ENCODE measurements at regions not wholly inside any gene's neighbourhood (a gene's known extent, or its start where the extent isn't known, plus 50 kb on each side); places are given as distances from the start of the nearest gene placed in this dataset.

DNA sequence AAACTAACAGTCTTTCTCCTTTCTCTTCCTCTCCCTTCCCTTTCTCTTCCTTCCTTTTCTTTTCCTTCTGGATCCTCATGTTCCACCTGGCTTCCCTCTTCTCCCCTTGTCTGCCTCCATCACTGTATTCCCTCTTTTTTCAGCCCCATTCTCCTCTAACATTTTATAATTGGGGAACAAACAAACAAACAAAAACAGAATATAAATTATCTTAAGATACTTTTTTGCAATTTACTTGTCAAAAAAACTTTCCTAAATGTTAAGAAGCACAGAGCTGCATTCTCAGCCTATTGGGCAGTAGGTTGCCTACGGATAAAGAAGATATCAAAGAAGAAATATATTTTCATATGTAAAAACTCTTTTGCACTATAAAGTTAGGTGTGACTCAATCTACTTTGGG is 1382.2 kb upstream of the MIR17HG start:
- Histone ChIP-seq H3K4me1 (ENCODE audit: control insufficient read depth in 4 of 4, insufficient read depth in 4 of 4, low read length in 3 of 4) (no peaks in the 10 kb centered on the region), H3K27ac (ENCODE audit: low read depth in 1 of 2, low read length in 2 of 2) (no peak overlapping the region), H3K4me3 (ENCODE audit: low read depth in 1 of 3, low read length in 3 of 3) (no peak overlapping the region), H3K9me3 (ENCODE audit: control insufficient read depth in 4 of 4, low read length in 3 of 4) (no peaks in the 10 kb centered on the region), H3K27me3 (ENCODE audit: control insufficient read depth in 4 of 4, insufficient read depth in 4 of 4, low read length in 3 of 4) (no peaks in the 10 kb centered on the region), H3K36me3 (ENCODE audit: control insufficient read depth in 4 of 4, insufficient read depth in 3 of 4, low read depth in 1 of 4, low read length in 3 of 4) (no peaks in the 10 kb centered on the region), H3K9ac (ENCODE audit: low read depth in 1 of 2, low read length in 2 of 2) (no peak overlapping the region)
- DNase-seq (ENCODE audit: low spot score): no peak
- WGBS: 63% methylated on average over 1 of the region's 1 CpG
- TF ChIP-seq HNF4A (conservative IDR thresholded peaks at IDR 0.05): no peak
- no peak for TF ChIP-seq RAD21 (IDR thresholded peaks at IDR 0.05)
- TF ChIP-seq CTCF (IDR thresholded peaks at IDR 0.05; ENCODE audit: low read depth, low read length, missing input control): no peak
- TF ChIP-seq TAF1 (conservative IDR thresholded peaks at IDR 0.05): no peak
- no peak for TF ChIP-seq RXRA (IDR thresholded peaks at IDR 0.05)
- TF ChIP-seq YY1 (IDR thresholded peaks at IDR 0.05): no peak
- no peak for TF ChIP-seq FOXA1 (IDR thresholded peaks at IDR 0.05)
- no peak for TF ChIP-seq ZBTB33 (IDR thresholded peaks at IDR 0.05)
- no peak for TF ChIP-seq GABPA (IDR thresholded peaks at IDR 0.05 in 1 of 2, conservative IDR thresholded peaks at IDR 0.05 in 1 of 2)
- no peak for TF ChIP-seq NR2F2 (IDR thresholded peaks at IDR 0.05)

GRCh38 chr13:89966524-89966923 is 1381.0 kb upstream of the MIR17HG start:
- no peak for TF ChIP-seq NR2F2 (IDR thresholded peaks at IDR 0.05)
- TF ChIP-seq FOXA1 (IDR thresholded peaks at IDR 0.05): no peak
- no peak for TF ChIP-seq GABPA (IDR thresholded peaks at IDR 0.05 in 1 of 2, conservative IDR thresholded peaks at IDR 0.05 in 1 of 2)
- no peak for TF ChIP-seq YY1 (IDR thresholded peaks at IDR 0.05)
- TF ChIP-seq HNF4G (IDR thresholded peaks at IDR 0.05): no peak
- no peak for TF ChIP-seq RXRA (IDR thresholded peaks at IDR 0.05)
- TF ChIP-seq, protein P1, sequence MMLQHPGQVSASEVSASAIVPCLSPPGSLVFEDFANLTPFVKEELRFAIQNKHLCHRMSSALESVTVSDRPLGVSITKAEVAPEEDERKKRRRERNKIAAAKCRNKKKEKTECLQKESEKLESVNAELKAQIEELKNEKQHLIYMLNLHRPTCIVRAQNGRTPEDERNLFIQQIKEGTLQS (IDR thresholded peaks at IDR 0.05): no peak
- no peak for TF ChIP-seq JUND (IDR thresholded peaks at IDR 0.05)
- no peak for TF ChIP-seq RAD21 (IDR thresholded peaks at IDR 0.05)
- no peak for TF ChIP-seq MAX (IDR thresholded peaks at IDR 0.05)
- TF ChIP-seq TAF1 (conservative IDR thresholded peaks at IDR 0.05): no peak
- no peak for TF ChIP-seq EGR1 (IDR thresholded peaks at IDR 0.05; ENCODE audit: low read depth in 2 of 2)
- no peak for TF ChIP-seq ZBTB33 (IDR thresholded peaks at IDR 0.05)
- TF ChIP-seq REST (IDR thresholded peaks at IDR 0.05): no peak
- TF ChIP-seq HNF4A (conservative IDR thresholded peaks at IDR 0.05): no peak
- no peak for TF ChIP-seq SP1 (IDR thresholded peaks at IDR 0.05)
- TF ChIP-seq CTCF (IDR thresholded peaks at IDR 0.05; ENCODE audit: low read depth, low read length, missing input control): no peak
- no peak for TF ChIP-seq FOXA2 (IDR thresholded peaks at IDR 0.05)
- WGBS: 63% methylated on average over 5 of the region's 5 CpGs
- no peak for DNase-seq (ENCODE audit: low spot score)
- no peak overlapping the region for H3K27ac ChIP-seq (ENCODE audit: low read depth in 1 of 2, low read length in 2 of 2)
- H3K27me3 ChIP-seq (ENCODE audit: control insufficient read depth in 4 of 4, insufficient read depth in 4 of 4, low read length in 3 of 4): no peaks in the 10 kb centered on the region
- H3K9me3 ChIP-seq (ENCODE audit: control insufficient read depth in 4 of 4, low read length in 3 of 4): no peaks in the 10 kb centered on the region
- H3K4me3 ChIP-seq (ENCODE audit: low read depth in 1 of 3, low read length in 3 of 3): no peak overlapping the region
- H3K9ac ChIP-seq (ENCODE audit: low read depth in 1 of 2, low read length in 2 of 2): no peak overlapping the region
- no peaks in the 10 kb centered on the region for H3K4me1 ChIP-seq (ENCODE audit: control insufficient read depth in 4 of 4, insufficient read depth in 4 of 4, low read length in 3 of 4)
- no peaks in the 10 kb centered on the region for H3K36me3 ChIP-seq (ENCODE audit: control insufficient read depth in 4 of 4, insufficient read depth in 3 of 4, low read depth in 1 of 4, low read length in 3 of 4)

All from liver (tissue), 8 donors.